CD4-positive, alpha-beta memory T cell (primary cell): ENCODE measurements at regions not wholly inside any gene's neighbourhood (a gene's known extent, or its start where the extent isn't known, plus 50 kb on each side); places are given as distances from the start of the nearest gene placed in this dataset.

Source experiments
- CTCF ChIA-PET: fragments of 350-600 bp; sonication (Branson Sonifier 250); formaldehyde crosslinking; loops from one replicate; lab custom pipeline; 2021; ENCODE audit warnings: inconsistent platforms; ENCODE audit not compliant: partially characterized antibody; lab: Charles Lee
- POLR2A ChIA-PET: fragments of 350-600 bp; sonication (Branson Sonifier 250); formaldehyde crosslinking; loops from one replicate; lab custom pipeline; 2021; ENCODE audit not compliant: partially characterized antibody; lab: Charles Lee
- DNase-seq, 5 donors: peaks; one replicate each; pipeline versions ENCODE4 v3.0.0 to v3.0.0-alpha.2; 2020 to 2022; ENCODE audit warnings: mixed read lengths in 1 of 5
- H3K27ac ChIP-seq: one replicate; pipeline ENCODE4 v1.7.0; 2013; ENCODE audit warnings: low read depth, low read length
- H3K27me3 ChIP-seq: 2 replicates; pipeline ENCODE4 v1.7.0; 2013; ENCODE audit warnings: mild to moderate bottlenecking, low read length, moderate library complexity; ENCODE audit not compliant: insufficient read depth
- H3K36me3 ChIP-seq: 2 replicates; pipeline ENCODE4 v1.7.0; 2013; ENCODE audit warnings: mild to moderate bottlenecking, low read length, moderate library complexity; ENCODE audit not compliant: insufficient read depth
- H3K4me1 ChIP-seq: 2 replicates; pipeline ENCODE4 v1.7.0; 2013; ENCODE audit warnings: mild to moderate bottlenecking, low read length, moderate library complexity; ENCODE audit not compliant: insufficient read depth
- H3K4me3 ChIP-seq, 2 donors: one replicate each; pipeline ENCODE4 v1.7.0; 2013; ENCODE audit warnings: low read length in 2 of 2, mild to moderate bottlenecking in 1 of 2
- H3K9me3 ChIP-seq, 2 donors: one replicate each; pipeline ENCODE4 v1.7.0; 2013; ENCODE audit warnings: low read length in 2 of 2, control low read depth in 1 of 2; ENCODE audit not compliant: control insufficient read depth in 1 of 2
- H3K27ac Mint-ChIP-seq, 7 donors: one replicate each; pipeline ENCODE4 v1.8.0; 2020 to 2021; ENCODE audit warnings: mixed read lengths in 7 of 7, mild to moderate bottlenecking in 6 of 7, inconsistent platforms in 3 of 7, moderate library complexity in 3 of 7
- H3K27me3 Mint-ChIP-seq, 2 donors: one replicate each; pipeline ENCODE4 v1.8.0; 2020 to 2021; ENCODE audit warnings: mixed read lengths in 2 of 2
- H3K36me3 Mint-ChIP-seq, 2 donors: one replicate each; pipeline ENCODE4 v1.8.0; 2020 to 2021; ENCODE audit warnings: mixed read lengths in 2 of 2, inconsistent platforms in 1 of 2, mild to moderate bottlenecking in 1 of 2
- H3K4me1 Mint-ChIP-seq, 4 donors: one replicate each; pipeline ENCODE4 v1.8.0; 2020 to 2021; ENCODE audit warnings: mixed read lengths in 4 of 4, mild to moderate bottlenecking in 1 of 4
- H3K4me3 Mint-ChIP-seq, 8 donors: one replicate each; pipeline ENCODE4 v1.8.0; 2020 to 2021; ENCODE audit warnings: mixed read lengths in 8 of 8, mild to moderate bottlenecking in 7 of 8, moderate library complexity in 6 of 8, inconsistent platforms in 3 of 8
- H3K9me3 Mint-ChIP-seq, 8 donors: one replicate each; pipeline ENCODE4 v1.8.0; 2020 to 2021; ENCODE audit warnings: mixed read lengths in 8 of 8, mild to moderate bottlenecking in 5 of 8, inconsistent platforms in 3 of 8, moderate library complexity in 1 of 8
- intact Hi-C: fragments of 100-400 bp; cut with micrococcal nuclease; formaldehyde crosslinking; loops from one replicate; pipeline ENCODE4 v1.15.1; 2023

GRCh38 chr2:190598621-190599020 lies 50.3 kb upstream of the NAB1 start:
- CTCF ChIA-PET, result no interaction called here
- H3K4me1 ChIP-seq, result peaks cover 8% of the 10 kb centered on the region

GRCh38 chr2:190599073-190599472 lies 49.8 kb upstream of the NAB1 start:
- H3K4me3 Mint-ChIP-seq, result no peak overlapping the region
- no peaks in the 10 kb centered on the region for H3K27me3 Mint-ChIP-seq
- H3K4me1 Mint-ChIP-seq, result peaks cover 4 to 16% (median 11%) of the 10 kb centered on the region in 4 donors
- H3K9me3 ChIP-seq, result no peaks in the 10 kb centered on the region
- H3K27ac Mint-ChIP-seq, result peak overlapping the region in 1 of 7 donors; percentile 42
- DNase-seq, result no peak
- H3K9me3 Mint-ChIP-seq, result peaks cover 0 to 3% (median 0%) of the 10 kb centered on the region in 8 donors
- ChIA-PET POLR2A (no interaction called here), CTCF (no interaction called here)
- peaks cover 8% of the 10 kb centered on the region for H3K4me1 ChIP-seq
- H3K4me3 ChIP-seq, result no peak overlapping the region
- H3K27ac ChIP-seq, result no peak overlapping the region
- H3K36me3 ChIP-seq, result no peaks in the 10 kb centered on the region
- intact Hi-C loops, result no loop called here
- no peaks in the 10 kb centered on the region for H3K27me3 ChIP-seq
- no peaks in the 10 kb centered on the region for H3K36me3 Mint-ChIP-seq

More at GRCh38 chr2:190598621-190599020, 50.3 kb upstream of the NAB1 start:
- H3K36me3 ChIP-seq, result no peaks in the 10 kb centered on the region
- H3K4me1 Mint-ChIP-seq, result peaks cover 4 to 16% (median 11%) of the 10 kb centered on the region in 4 donors
- POLR2A ChIA-PET, result no interaction called here
- H3K9me3 Mint-ChIP-seq, result peaks cover 0 to 3% (median 0%) of the 10 kb centered on the region in 8 donors
- H3K27me3 ChIP-seq, result no peaks in the 10 kb centered on the region
- no peak overlapping the region for H3K4me3 Mint-ChIP-seq
- H3K27ac Mint-ChIP-seq, result peak overlapping the region in 1 of 7 donors; percentile 42
- intact Hi-C loops, result no loop called here
- no peak overlapping the region for H3K4me3 ChIP-seq
- H3K27me3 Mint-ChIP-seq, result no peaks in the 10 kb centered on the region
- H3K27ac ChIP-seq, result no peak overlapping the region
- no peaks in the 10 kb centered on the region for H3K36me3 Mint-ChIP-seq
- DNase-seq, result no peak
- no peaks in the 10 kb centered on the region for H3K9me3 ChIP-seq
